Thyroid gland (tissue), 4 donors: ENCODE measurements at regions not wholly inside any gene's neighbourhood (a gene's known extent, or its start where the extent isn't known, plus 50 kb on each side); places are given as distances from the start of the nearest gene placed in this dataset.

Experiments
- CTCF ChIP-seq, 6 experiments: fragments of 200-600 bp in 3 of 6; fragments of 450-650 bp in 3 of 6; sonication (generic) in 3 of 6; IDR thresholded peaks; one replicate each; pipeline ENCODE4 v1.5.1; 2016 to 2019; ENCODE audit warnings: antibody characterized with exemption in 6 of 6, mild to moderate bottlenecking in 2 of 6, inconsistent platforms in 1 of 6, moderate library complexity in 1 of 6
- POLR2A ChIP-seq, 2 donors: fragments of 450-650 bp; IDR thresholded peaks; one replicate each; pipeline ENCODE4 v1.6.1; 2017; ENCODE audit warnings: antibody characterized with exemption in 2 of 2, mild to moderate bottlenecking in 2 of 2, moderate library complexity in 1 of 2

- TF ChIP-seq CTCF (IDR thresholded peaks at IDR 0.05): no peak
- no peak for TF ChIP-seq POLR2A (IDR thresholded peaks at IDR 0.05)
Measured at GRCh38 chr1:82844911-82845827, 1044.4 kb downstream of the ADGRL2 start.
